ENCODE measurements at regions not wholly inside any gene's neighbourhood (a gene's known extent, or its start where the extent isn't known, plus 50 kb on each side); places are given as distances from the start of the nearest gene placed in this dataset.

DNA sequence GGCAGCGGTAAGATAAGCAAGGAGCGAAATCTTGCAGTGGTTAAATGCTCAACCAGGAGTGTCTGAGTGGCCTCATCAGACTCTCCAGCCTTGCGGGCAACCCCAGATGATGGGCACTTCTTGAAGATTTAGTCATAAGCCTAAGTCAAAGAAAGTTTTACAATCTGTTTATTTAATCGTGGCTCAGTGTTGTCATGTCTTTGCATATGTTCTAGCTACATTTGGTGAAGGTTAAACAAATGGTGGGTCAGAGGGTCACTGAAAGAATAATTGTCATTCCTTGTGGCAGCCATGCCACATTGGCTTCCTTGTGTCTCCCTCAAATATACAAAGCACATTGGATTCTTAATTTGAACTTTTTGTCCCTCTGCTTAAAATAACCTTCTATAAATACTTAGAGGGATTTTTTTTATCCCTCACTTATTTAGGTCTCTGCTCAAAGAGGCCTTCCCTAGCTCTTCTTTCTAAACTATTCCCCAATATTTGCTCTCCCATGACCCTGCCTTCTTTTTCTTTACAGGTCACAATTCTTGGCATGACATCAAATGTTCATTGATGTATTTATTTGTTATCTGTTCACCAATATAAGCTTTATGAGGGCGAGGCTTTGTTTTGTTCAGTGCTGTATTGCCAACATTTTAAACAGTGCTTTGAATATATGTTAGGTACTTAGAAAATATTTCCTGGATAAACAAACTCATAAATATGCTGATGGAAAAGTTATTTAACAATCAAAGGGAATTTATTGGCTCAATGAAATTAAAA, 68.7 kb downstream of the NEUROD6 start:
- TF ChIP-seq CTCF (IDR thresholded peaks at IDR 0.05) = no peak
- TF ChIP-seq EZH2 (IDR thresholded peaks at IDR 0.05; ENCODE audit: borderline replicate concordance, insufficient read depth, low read depth, low read length, poor library complexity, severe bottlenecking) = no peak

Data from B cell (primary cell).